ENCODE measurements at regions not wholly inside any gene's neighbourhood (a gene's known extent, or its start where the extent isn't known, plus 50 kb on each side); places are given as distances from the start of the nearest gene placed in this dataset.
A peak's percentile ranks its signal among the peaks of the same experiment; 100 is the strongest.

DNA sequence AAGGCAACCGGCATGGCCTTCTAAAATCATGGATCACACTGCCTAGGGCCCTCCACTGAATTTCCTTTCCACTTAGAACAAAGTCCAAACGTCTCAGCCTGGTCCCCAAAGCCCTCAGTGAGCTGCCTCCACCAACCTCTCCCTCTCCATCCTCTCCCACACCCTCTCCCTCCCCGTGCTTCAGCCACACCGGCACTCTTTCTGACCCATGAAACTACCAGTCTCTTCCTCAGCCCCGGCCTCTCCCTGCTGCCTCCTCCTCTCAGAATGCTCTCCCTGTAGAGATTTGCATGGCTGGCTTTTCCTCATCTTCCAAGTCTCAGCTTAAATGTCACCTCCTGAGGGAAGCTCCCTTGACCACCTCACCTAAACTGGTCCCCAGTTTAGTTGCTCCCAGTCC lies 219.0 kb upstream of the ZMIZ1 start:
- FAIRE-seq: no peak

DNA sequence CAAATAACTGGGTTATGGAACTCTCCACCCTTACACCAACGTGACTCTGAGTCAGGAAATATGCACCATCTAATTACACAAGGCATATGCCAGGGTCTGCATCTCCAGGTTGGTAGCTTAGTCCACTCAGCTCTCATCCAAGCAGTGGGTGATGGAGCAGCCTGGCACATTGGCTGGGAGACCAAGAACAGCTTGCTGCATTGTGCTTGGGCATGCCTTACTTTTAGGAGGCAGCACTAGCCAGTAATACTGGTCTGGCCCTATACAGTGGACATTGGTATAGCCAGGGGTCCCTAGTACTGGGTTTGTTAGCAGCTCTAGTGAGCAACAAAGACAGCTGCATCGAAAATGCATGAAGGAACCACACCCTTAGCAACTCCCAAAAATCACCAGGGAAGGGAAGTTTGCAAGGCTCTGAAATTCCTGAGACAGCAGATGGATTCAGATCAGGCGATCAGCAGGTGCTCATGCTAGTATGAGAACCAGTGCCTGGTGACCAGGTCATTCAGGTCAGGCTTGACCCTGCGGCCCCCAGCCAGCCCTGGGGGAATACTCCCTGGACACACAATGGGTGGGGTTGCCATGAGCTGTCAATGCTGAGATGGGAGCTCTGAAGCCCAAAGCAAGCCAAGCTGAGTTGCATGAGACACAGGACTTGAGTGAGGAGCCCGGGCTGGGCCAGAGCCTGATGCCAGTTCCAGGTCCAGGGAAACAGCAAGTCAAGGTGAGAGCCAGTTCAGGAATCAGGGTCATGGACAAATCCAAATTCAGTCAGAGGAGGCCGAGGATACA lies 217.9 kb upstream of the ZMIZ1 start:
- no peak for FAIRE-seq

DNA sequence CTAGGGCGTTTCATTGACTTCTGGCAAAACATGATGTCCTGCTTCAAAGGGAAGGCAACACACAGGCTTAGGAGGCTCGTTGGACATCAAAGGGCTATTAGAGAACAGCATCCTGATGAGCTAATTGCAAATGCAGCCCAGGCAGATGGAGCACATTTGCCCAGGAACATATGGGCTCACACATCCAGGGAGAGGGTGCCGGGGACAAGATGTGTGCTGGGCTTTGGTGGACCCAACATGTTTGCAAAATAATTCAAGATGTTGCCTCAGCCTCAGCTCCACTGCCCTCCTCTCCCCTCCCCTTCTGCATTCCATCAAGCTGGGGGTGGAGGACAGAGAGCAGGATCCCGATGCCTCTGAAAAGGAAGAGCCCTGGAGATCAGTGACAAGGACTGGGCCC lies 217.1 kb upstream of the ZMIZ1 start:
- FAIRE-seq: peak; percentile 58

DNA sequence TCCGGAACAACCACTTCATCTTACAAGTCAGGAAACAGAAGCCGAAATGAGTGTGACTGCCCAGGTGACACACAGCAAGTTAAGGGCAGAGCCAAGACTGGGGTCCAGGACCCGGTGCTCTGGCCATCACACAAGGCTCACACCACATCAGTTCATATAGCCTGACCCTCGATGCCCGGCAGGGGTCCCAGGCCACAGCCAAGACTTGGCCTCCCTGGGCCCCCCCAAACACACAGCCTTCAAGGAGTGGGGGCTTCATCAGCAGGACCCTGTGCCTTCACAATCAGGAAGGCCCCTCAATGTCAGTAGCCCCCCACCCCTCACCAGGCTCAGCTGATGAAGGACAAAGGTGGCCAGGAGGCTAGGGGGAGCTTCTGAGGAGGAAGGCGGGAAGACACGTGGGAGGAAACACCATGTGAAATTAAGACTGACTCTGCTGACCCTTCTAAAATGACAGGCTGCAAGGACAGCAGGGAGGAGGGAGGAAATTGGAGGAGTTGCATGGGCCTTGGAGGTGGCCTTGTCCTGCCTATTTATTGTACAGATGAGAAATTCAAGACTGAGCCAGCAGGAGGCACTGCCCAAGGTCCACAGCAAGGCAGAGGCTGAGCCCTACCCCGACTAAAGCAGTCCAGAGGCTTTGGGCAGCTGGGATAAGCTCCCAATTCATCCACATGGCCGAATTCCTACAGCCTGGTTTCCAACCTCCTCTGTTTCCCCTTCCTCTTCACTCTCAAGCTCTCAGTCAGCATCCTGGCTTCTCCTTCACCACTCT lies 216.1 kb upstream of the ZMIZ1 start:
- FAIRE-seq: no peak

DNA sequence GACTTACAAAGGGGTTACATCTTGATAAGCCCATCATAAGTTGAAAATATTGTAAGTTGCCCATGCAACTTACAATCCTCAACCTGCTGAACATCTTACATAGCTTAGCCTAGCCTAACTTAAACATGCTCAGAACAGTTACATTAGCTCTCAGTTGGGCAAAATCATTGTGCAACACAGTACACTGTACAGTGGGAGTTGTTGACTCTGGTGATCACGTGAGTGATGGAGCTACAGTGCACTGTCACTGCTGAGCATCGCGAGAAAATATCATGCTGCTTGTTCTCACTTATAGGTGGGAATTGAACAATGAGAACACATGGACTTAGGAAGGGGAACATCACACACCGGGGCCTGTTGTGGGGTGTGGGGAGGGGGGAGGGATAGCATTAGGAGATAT lies 214.9 kb upstream of the ZMIZ1 start:
- no peak for FAIRE-seq

DNA sequence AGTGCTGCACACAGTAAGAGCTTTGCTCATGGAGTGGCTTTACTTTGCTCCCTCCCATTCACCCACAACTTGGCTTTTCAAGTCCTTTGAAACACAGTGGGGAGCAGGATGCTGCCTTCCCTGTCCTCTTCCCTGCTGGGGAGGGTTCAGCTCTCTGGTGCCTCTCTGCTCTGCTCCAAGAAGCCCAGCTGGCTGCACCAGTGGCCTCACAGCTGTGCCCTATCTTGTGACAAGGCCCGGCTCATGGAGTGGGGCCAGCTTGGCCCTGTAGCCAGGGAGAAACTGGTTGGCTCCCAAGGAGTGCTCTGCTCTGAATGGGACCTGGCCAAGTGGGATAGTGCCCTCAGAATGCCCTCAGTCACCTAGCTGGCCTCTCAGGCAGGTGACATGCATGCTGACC lies 212.3 kb upstream of the ZMIZ1 start:
- no peak for FAIRE-seq

DNA sequence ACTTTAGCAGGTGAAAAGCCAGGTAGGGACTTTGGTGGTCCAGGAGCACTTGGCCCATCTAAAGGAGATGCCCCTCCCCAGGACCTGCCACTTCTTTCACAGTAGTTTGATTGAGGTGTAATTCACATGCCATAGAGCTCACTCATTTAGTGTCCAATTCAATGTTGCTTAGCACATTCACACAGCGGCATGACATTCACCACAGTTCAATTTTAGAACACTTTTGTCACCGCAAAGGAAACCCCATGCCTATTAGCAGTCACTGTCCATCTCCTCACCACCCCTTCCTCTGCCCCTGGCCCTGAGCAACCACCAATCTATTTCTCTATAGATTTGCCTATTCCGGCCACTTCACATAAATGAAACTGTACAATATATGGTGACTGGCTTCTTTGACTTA lies 211.6 kb upstream of the ZMIZ1 start:
- no peak for FAIRE-seq

DNA sequence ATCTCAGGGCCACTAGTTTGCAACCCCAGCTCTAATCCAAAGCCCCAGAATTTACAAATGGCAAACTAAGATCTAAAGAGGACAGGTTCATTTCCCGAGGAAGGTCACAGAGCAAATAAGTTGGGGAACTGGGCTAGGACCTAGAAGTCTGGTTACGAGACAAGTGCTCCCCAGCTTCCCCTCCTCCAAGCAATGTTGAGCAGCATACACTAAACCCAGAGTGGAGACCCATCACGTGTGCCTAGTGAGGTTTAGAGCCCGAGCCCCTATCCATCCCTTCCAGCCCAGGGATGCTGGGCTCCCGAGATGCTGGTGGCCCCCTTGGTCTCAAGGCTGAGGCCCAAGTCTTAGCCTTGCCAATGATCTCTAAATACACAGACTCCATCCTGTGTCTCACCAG lies 209.5 kb upstream of the ZMIZ1 start:
- FAIRE-seq: no peak

DNA sequence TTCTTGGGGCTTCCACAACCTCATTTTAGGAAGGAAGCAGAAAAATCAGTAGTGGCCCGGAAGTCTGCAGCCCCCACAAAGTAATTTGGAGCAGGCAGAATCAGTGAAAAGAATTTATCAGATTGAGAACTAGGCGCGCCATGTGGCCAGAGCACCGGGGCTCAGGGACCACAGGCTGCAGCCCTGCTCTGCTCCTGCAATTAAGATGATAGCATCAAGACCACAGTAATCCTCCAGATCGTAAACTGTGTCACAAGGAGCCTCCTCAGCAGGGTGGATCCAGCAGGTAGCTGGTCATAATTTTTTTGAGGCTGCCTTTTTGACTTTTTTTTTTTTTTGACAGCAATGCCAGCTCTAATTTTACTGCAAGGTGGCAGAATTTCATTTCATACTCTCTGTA lies 209.0 kb upstream of the ZMIZ1 start:
- no peak for FAIRE-seq

DNA sequence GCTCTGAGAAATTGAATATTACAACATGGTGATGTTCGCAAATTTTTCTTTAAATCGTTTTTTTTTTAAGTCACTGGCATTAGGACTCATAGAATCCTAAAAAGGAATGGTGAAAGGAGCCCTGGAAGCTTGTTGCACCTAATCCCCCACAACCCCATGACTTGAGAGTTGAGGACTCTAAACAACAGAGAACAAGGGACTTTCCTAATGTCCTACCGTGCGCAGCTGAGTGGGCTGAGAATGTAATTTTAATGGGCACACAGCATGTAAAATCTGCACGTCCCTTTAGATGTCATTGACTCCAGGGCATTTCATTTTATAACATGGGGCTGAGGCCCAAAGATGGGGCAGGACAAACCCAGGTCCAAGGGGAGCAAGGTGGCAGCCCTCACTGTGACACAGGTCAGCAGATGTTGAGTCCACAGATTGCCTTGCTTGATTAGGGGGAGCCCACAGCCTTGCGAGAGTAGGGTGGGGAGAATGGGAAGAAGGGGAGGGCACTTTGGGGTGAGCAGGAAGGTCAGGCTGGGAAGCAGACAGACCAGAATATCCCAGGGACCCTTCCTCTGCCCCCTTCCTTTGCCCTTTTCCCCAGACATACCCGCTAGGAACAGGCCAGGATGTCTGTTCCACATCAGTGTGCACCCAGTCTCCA lies 208.4 kb upstream of the ZMIZ1 start:
- FAIRE-seq: no peak

DNA sequence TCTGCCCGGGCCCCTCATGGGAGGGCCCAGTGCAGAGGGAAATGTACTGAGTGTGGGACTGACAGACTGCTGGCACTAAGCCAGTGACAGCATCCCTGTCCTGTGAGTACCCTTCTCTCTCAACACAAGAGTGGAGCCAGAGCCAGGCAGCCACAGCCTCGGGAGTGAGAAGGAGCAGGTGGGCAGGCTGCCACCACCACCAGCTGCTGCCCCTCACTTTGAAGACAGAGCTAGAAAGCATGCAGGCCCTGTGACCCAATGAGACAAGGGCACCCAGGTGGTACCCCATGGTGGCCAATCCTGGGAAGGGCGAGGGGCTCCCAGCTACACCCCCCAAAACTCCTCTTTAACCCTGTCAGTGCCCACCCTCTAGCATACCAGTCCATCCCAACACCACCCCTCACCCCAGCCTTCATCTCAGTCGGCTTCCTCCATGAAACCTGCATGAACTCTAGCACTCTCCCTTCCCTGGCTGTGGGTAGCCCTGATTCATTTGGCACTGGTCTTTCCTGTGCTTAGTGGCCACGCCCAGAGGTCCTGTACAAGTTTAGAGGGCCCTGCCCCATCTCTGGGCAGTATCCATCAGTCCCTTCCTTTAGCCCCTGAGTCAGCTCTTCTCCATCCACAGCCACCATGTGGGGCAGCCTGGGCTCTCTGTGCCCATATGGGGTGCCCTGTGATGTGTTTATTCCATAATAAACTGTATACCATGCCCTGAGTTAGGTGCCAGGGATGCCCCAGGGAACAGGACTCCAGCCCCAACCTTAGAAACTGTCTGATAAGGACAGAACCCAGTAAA lies 207.0 kb upstream of the ZMIZ1 start:
- FAIRE-seq: no peak

DNA sequence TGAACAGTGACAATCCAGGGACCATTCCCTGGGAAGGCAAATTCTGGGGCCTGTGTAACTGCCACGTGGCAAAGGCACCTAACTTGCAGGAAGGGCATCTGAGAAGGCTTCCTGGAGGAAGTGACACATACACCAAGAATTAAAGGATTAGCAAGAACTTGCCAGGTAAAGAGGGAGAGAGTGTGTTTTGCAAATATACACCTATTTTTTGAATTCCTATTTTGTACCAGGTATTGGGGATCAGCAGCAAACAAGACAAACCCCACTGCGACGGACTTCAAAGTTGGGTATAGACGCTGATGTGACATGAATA lies 206.5 kb upstream of the ZMIZ1 start:
- no peak for FAIRE-seq

DNA sequence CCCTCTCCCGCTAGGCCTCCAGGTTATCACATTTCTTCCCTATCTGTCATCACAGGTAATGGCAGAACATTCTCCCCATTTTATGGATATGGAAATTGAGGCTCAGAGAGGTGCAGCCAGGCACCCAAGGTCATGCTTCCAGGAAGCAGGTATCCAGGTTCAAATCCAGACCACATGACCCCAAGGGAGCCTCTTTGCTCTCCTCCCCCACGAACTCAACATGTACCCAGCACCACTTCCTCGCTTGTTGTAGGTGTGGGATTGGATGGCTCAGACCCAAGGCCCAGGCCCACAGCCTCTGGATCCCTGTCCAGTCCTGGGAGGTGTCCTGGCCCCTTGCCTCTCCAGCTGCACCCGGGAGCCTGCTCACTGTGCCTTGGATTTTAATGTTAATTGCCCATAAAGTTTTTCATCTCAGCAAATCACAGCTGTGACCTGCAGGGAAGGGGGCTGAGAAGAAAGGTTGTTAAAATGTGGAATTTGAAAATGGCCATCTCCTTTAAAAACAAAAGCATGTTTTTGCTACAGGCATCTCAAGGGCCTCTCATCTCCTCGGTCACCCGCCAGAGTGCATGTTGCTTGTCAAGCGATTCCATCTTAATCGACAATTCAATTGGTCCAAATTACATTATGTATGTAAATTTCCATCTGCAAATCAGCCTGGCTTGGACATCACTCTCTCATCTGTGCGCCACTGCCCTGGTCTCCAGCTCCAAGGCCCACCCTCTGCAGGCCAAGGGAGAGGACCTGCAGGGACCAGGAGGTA lies 205.4 kb upstream of the ZMIZ1 start:
- FAIRE-seq: peak; percentile 80

DNA sequence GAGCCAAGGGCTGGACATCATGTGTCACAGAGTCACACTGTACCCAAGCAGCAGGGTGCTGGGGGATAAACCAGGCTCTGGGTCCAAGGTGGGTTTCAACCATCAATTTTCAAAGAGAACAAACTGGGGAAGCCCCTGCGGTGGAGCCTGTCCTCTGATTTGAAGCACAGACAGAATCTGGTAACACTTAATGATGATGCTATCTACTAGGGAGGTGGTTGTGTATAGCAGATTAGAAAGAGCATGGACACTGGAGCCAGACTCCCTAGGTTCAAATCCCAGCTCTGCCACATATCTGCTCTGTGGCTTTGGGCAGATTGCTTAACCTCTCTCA lies 204.9 kb upstream of the ZMIZ1 start:
- FAIRE-seq: no peak

DNA sequence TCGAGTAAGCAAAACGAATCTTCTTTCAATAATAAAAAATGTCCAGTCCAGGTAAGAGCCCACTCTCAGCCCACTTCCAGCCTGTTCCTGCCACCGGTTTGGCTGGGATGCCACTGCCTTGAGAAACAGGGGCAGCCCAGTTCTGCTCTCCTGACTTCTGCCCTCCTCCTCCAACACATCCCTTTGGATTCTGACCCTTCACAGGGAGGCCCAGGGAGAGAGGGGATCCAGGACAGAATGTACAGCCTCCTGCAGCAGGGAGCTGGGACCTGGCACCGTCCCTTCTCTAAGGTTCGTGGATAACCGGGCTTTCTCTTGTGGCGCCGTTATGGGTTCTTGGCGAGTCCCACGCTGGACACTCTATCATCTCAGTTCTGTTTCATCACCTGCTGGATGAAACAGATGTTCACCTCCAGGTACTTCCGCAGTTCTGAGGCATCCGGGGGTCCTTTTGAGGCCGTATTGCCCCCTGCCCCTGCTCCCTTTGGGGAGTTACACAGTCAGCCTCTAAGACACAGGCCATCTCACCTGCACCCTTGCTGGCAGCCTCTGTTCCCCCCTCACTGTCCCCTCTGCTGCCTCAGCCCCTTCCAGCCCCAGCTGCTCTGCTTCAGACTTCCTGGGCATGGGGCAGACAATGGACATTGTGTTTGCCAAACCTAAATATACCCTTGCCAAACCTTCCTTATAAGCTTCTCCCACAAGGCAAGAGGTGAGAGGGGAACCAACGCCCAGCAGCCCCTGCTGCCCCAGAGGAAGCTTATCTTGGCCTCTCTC lies 203.8 kb upstream of the ZMIZ1 start:
- FAIRE-seq: no peak

DNA sequence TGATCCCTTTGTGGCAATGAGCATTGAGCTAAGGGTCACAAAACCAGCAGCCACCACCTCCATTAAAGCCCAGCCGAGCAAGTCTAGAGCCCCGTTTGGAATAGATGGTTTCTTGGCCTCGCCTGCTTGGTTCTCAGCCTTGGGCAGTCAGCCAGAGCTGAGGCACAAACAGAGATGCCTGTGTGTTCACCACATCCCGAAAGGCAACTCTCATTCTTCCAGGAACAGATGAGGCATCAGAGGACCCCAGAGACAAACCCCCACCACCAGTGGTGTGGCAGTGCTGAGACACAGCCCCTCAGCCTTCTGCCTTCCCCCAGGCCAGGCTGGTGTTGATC lies 203.3 kb upstream of the ZMIZ1 start:
- FAIRE-seq: no peak

DNA sequence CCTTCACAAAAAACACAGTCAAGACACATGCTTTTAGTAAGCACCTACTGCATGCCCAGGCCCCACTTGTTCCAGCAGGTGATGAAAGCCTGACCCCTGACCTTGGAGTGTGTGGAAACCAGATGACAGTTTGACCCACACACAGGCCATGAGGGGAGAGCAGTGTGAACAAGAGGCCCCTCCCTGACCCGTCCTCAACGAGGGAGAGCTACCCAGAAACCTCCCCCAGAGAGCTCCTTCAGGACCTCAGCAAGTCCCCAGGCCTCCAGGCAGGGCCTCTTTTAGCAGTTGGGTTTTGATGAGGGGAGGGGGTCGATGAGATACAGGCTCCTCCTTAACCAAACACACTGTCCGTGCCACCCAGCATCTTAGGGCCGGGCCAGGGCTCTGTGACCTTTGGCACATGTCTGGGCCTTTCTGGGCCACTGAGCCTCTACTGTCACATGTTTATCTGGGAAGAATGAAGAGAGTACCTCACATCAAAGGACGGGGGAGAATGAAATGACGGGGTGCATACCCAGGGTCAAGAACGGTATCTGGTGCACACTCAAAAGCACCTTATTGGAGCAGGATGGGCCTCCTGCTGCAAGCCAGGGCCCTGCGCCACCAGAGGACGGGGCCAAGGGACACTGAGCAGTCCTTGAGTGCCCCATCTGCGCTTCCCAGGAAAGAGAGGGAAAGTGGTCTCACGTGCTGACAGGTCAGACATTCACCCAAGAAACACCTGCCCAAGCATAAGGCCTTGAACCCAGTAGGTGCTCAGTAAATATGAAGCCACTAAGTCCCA lies 202.6 kb upstream of the ZMIZ1 start:
- no peak for FAIRE-seq

DNA sequence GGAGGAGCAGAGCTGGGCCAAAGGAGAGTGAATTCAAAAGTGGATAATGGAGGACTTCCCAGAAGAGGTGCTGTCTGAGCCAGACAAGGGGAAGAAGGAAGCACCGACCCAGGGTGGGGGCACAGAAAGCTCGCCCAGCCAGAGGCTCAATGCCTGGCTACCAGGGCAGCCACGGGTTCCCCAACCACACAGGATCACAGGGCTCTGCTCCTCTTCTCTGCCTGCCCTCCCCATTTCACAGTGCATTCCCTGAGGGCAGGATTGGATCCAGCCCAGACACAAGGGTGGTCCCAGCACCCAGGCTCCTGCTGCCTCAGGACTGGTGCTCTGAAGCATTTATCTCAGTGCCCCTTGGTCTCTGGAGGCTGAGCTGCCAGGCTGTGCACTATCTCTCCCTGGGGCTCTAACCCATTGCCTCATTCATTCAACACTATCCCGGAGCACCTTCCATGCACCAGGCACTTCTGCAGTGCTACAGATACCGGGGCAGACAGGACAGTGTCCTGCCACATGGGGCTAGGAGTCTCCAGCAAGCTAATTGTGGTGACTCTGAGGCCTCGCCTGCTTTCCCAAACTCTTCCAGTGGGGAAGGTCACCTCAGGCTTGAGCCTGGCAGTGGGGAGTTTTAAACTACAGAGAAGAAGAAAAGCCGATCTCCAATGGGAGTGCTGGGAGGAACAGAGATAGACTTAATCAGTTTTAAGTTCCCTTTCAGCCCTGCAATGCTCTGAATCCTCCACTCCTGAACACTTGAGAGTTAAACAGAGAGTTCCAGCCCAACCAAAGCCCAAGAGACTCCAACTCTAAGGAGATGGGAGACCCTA lies 201.8 kb upstream of the ZMIZ1 start:
- FAIRE-seq: no peak

DNA sequence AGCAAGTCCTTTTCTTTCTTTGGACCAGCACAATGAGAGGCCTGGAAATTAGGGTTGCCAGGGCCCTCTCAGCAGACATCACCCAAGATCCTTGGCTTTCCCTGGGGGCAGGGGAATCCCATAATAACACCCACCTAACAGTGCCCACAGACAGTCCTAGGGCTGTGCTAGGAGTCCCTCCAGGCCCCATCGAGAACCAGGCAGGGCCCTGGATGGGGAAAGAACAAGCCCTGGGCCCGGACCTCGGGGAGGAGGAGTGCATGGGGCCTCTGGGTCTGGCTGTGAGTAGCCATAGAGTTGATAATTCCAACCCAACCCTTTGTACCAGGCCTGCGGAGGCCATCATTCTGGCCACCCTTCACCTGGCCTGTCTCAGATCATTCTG lies 201.2 kb upstream of the ZMIZ1 start:
- no peak for FAIRE-seq

DNA sequence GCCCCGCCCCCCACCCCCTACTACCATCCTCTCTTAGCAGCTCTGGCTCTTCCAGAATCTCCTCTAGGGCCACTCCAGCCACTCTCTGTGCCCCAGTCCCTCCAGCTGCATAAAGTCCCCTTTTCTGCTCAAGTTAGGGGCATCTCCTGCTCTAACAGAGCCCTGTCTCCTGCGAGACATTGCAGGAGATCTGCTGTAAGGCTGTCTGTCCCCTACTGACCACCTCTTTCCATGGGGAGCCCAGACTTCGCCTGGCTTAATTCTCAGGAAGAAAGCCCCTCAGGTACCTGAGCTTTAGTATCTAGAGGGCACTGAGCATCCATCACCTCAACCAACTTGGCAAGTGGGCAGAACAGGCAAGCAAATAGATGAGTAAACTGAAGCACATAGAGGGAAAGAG lies 200.7 kb upstream of the ZMIZ1 start:
- no peak for FAIRE-seq

Data from endometrium (tissue), 2 donors.